ENCODE measurements at regions not wholly inside any gene's neighbourhood (a gene's known extent, or its start where the extent isn't known, plus 50 kb on each side); places are given as distances from the start of the nearest gene placed in this dataset.

- TF ChIP-seq POLR2AphosphoS5 (IDR thresholded peaks at IDR 0.05; ENCODE audit: low read depth, low read length) = no peak
- no peak for TF ChIP-seq POLR2A (IDR thresholded peaks at IDR 0.05; ENCODE audit: low read depth, low read length)
- no peak for TF ChIP-seq TAF1 (IDR thresholded peaks at IDR 0.05; ENCODE audit: low read depth, low read length)
- no peak for TF ChIP-seq SPI1 (IDR thresholded peaks at IDR 0.05; ENCODE audit: low read depth, low read length)
- no peak for TF ChIP-seq POU2F2 (IDR thresholded peaks at IDR 0.05; ENCODE audit: low read depth, low read length)
Measured at GRCh38 chr3:963755-964154, 129.1 kb upstream of the CNTN6 start.
